Liver (tissue), 3 donors: ENCODE measurements at regions not wholly inside any gene's neighbourhood (a gene's known extent, or its start where the extent isn't known, plus 50 kb on each side); places are given as distances from the start of the nearest gene placed in this dataset.

Source experiments
- EGR1 ChIP-seq, 2 donors: IDR thresholded peaks; 2 replicates each; pipeline ENCODE4 v1.6.1; 2016 to 2018; ENCODE audit warnings: antibody characterized with exemption in 2 of 2, low read depth in 2 of 2
- GABPA ChIP-seq, 2 donors: IDR thresholded peaks in 1 of 2; conservative IDR thresholded peaks in 1 of 2; 2 replicates each; pipeline ENCODE4 v1.6.1; 2016; ENCODE audit warnings: antibody characterized with exemption in 2 of 2, mild to moderate bottlenecking in 1 of 2, moderate library complexity in 1 of 2
- HNF4G ChIP-seq: IDR thresholded peaks from 2 replicates; pipeline ENCODE4 v1.6.1; 2016; ENCODE audit warnings: antibody characterized with exemption
- JUND ChIP-seq, 2 donors: IDR thresholded peaks; 2 replicates each; pipeline ENCODE4 v1.6.1; 2016; ENCODE audit warnings: antibody characterized with exemption in 2 of 2
- REST ChIP-seq: IDR thresholded peaks from 2 replicates; pipeline ENCODE4 v1.6.1; 2016; ENCODE audit warnings: antibody characterized with exemption, mild to moderate bottlenecking
- RXRA ChIP-seq, 2 donors: IDR thresholded peaks; 2 replicates each; pipeline ENCODE4 v1.6.1; 2017 to 2018; ENCODE audit warnings: antibody characterized with exemption in 2 of 2, mild to moderate bottlenecking in 1 of 2
- SP1 ChIP-seq: IDR thresholded peaks from 2 replicates; pipeline ENCODE4 v1.6.1; 2018; ENCODE audit warnings: antibody characterized with exemption, mild to moderate bottlenecking
- TAF1 ChIP-seq: conservative IDR thresholded peaks from 2 replicates; pipeline ENCODE4 v1.6.1; 2016; ENCODE audit warnings: antibody characterized with exemption, mild to moderate bottlenecking
- TF ChIP-seq, protein P1 (sequence below): fragments of 150-350 bp; IDR thresholded peaks from 2 replicates; pipeline ENCODE4 v1.5.1; 2017; ENCODE audit warnings: improper control_type of control experiment, low read depth, low read length; ENCODE audit not compliant: missing input control
- TF ChIP-seq, protein P2 (sequence below): IDR thresholded peaks from 2 replicates; pipeline ENCODE4 v1.6.1; 2016; ENCODE audit warnings: antibody characterized with exemption
- donor health status: healthy.
- donor health status: healthy.

- TF ChIP-seq, protein P1, sequence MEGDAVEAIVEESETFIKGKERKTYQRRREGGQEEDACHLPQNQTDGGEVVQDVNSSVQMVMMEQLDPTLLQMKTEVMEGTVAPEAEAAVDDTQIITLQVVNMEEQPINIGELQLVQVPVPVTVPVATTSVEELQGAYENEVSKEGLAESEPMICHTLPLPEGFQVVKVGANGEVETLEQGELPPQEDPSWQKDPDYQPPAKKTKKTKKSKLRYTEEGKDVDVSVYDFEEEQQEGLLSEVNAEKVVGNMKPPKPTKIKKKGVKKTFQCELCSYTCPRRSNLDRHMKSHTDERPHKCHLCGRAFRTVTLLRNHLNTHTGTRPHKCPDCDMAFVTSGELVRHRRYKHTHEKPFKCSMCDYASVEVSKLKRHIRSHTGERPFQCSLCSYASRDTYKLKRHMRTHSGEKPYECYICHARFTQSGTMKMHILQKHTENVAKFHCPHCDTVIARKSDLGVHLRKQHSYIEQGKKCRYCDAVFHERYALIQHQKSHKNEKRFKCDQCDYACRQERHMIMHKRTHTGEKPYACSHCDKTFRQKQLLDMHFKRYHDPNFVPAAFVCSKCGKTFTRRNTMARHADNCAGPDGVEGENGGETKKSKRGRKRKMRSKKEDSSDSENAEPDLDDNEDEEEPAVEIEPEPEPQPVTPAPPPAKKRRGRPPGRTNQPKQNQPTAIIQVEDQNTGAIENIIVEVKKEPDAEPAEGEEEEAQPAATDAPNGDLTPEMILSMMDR: no peak
- no peak for TF ChIP-seq GABPA (IDR thresholded peaks at IDR 0.05 in 1 of 2, conservative IDR thresholded peaks at IDR 0.05 in 1 of 2)
- TF ChIP-seq TAF1: no peak
- TF ChIP-seq, protein P2, sequence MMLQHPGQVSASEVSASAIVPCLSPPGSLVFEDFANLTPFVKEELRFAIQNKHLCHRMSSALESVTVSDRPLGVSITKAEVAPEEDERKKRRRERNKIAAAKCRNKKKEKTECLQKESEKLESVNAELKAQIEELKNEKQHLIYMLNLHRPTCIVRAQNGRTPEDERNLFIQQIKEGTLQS: no peak
- TF ChIP-seq JUND (IDR thresholded peaks at IDR 0.05): no peak
- TF ChIP-seq RXRA (IDR thresholded peaks at IDR 0.05): no peak
- TF ChIP-seq HNF4G: no peak
- no peak for TF ChIP-seq REST
- TF ChIP-seq SP1: no peak
- TF ChIP-seq EGR1 (IDR thresholded peaks at IDR 0.05; ENCODE audit: low read depth in 2 of 2): no peak
Observed at GRCh38 chr22:49350441-49351121, 477.1 kb downstream of the BRD1 start.
